ENCODE measurements at regions not wholly inside any gene's neighbourhood (a gene's known extent, or its start where the extent isn't known, plus 50 kb on each side); places are given as distances from the start of the nearest gene placed in this dataset.

GRCh38 chr10:8499752-8500390, 445.4 kb downstream of the GATA3 start:
- Histone ChIP-seq H3K4me3 (no peak overlapping the region), H3K79me2 (no peaks in the 10 kb centered on the region), H3K36me3 (replicated peaks; ENCODE audit: insufficient read depth, low read depth) (no peaks in the 10 kb centered on the region), H4K20me1 (ENCODE audit: insufficient read depth, poor library complexity, severe bottlenecking) (no peaks in the 10 kb centered on the region), H3K4me1 (ENCODE audit: insufficient read depth) (no peaks in the 10 kb centered on the region), H3K27me3 (peaks cover 15% of the 10 kb centered on the region), H3K9me3 (ENCODE audit: low read depth) (no peaks in the 10 kb centered on the region), H3K4me2 (no peak overlapping the region), H2AFZ (no peak overlapping the region), H3K9me2 (replicated peaks; ENCODE audit: insufficient read depth) (no peaks in the 10 kb centered on the region), H3K27ac (no peak overlapping the region)
- TF ChIP-seq EZH2phosphoT487 (IDR thresholded peaks at IDR 0.05; ENCODE audit: low read depth, severe bottlenecking, unreplicated experiment), result no peak
- TF ChIP-seq, protein P1, sequence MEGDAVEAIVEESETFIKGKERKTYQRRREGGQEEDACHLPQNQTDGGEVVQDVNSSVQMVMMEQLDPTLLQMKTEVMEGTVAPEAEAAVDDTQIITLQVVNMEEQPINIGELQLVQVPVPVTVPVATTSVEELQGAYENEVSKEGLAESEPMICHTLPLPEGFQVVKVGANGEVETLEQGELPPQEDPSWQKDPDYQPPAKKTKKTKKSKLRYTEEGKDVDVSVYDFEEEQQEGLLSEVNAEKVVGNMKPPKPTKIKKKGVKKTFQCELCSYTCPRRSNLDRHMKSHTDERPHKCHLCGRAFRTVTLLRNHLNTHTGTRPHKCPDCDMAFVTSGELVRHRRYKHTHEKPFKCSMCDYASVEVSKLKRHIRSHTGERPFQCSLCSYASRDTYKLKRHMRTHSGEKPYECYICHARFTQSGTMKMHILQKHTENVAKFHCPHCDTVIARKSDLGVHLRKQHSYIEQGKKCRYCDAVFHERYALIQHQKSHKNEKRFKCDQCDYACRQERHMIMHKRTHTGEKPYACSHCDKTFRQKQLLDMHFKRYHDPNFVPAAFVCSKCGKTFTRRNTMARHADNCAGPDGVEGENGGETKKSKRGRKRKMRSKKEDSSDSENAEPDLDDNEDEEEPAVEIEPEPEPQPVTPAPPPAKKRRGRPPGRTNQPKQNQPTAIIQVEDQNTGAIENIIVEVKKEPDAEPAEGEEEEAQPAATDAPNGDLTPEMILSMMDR (IDR thresholded peaks at IDR 0.05; ENCODE audit: poor library complexity), result no peak
- TF ChIP-seq EZH2 (IDR thresholded peaks at IDR 0.05; ENCODE audit: borderline replicate concordance), result no peak
- no peak for DNase-seq (ENCODE audit: low spot score)

DNA sequence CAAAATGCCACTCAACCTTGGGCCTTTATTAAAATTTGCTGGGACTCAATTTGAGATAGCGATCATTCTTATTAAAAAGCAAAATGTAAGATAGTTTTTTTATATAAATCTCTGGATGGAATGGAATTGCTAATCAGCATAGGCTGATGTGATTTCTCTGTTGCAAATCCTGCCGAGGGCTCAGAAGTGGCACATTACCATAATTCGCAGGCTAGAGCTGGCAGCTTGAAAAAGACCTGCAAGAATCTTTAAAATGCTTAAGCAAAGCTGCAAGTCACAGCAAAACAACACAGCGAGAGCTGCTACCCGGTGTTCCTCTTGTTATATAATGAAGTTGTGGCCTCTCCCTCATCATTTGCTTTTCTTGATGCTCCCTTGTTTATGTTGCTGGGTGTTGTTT, 448.1 kb downstream of the GATA3 start:
- H2AFZ ChIP-seq, result no peak overlapping the region
- no peaks in the 10 kb centered on the region for H3K36me3 ChIP-seq (replicated peaks; ENCODE audit: insufficient read depth, low read depth)
- H3K9me3 ChIP-seq (ENCODE audit: low read depth), result no peaks in the 10 kb centered on the region
- no peak for TF ChIP-seq EZH2 (IDR thresholded peaks at IDR 0.05; ENCODE audit: borderline replicate concordance)
- TF ChIP-seq, protein P1 (IDR thresholded peaks at IDR 0.05; ENCODE audit: poor library complexity), result no peak
- no peak for TF ChIP-seq EZH2phosphoT487 (IDR thresholded peaks at IDR 0.05; ENCODE audit: low read depth, severe bottlenecking, unreplicated experiment)
- WGBS (ENCODE audit: low lambda C conversion rate, missing lambda C conversion rate), result 54% methylated on average over 5 of the region's 5 CpGs
- no peak overlapping the region for H3K27ac ChIP-seq
- no peaks in the 10 kb centered on the region for H3K9me2 ChIP-seq (replicated peaks; ENCODE audit: insufficient read depth)
- H3K4me3 ChIP-seq, result no peak overlapping the region
- no peak overlapping the region for H3K4me2 ChIP-seq
- no peaks in the 10 kb centered on the region for H4K20me1 ChIP-seq (ENCODE audit: insufficient read depth, poor library complexity, severe bottlenecking)
- no peaks in the 10 kb centered on the region for H3K79me2 ChIP-seq
- no peak for DNase-seq (ENCODE audit: low spot score)
- H3K4me1 ChIP-seq (ENCODE audit: insufficient read depth), result no peaks in the 10 kb centered on the region
- peaks cover 15% of the 10 kb centered on the region for H3K27me3 ChIP-seq

DNA sequence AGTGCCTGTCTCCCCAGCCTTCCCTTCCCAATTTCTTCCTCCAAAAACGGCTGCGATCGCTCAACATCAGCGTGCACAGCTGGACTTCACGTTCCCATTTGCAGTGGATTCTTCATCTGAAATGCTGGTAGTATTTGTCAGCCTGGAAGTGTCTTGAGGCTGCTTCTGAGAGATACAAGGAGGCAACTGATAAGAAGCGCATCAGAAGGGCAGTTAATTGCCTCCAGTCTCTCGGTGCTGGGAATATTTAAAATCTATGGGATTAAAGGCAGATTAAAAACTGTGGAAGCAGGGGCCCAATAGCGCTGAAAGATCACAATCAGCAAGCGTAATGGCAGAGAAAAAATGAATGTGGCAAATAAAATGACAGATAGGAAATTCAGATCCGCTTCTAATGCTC, 450.0 kb downstream of the GATA3 start:
- Histone ChIP-seq H3K4me3 (no peak overlapping the region), H3K4me1 (ENCODE audit: insufficient read depth) (no peaks in the 10 kb centered on the region), H3K79me2 (no peaks in the 10 kb centered on the region), H2AFZ (no peak overlapping the region), H3K27me3 (peaks cover 15% of the 10 kb centered on the region), H3K9me2 (replicated peaks; ENCODE audit: insufficient read depth) (no peaks in the 10 kb centered on the region), H3K27ac (no peak overlapping the region), H3K4me2 (no peak overlapping the region), H3K36me3 (replicated peaks; ENCODE audit: insufficient read depth, low read depth) (no peaks in the 10 kb centered on the region), H3K9me3 (ENCODE audit: low read depth) (no peaks in the 10 kb centered on the region), H4K20me1 (ENCODE audit: insufficient read depth, poor library complexity, severe bottlenecking) (no peaks in the 10 kb centered on the region)
- no peak for DNase-seq (ENCODE audit: low spot score)
- WGBS (ENCODE audit: low lambda C conversion rate, missing lambda C conversion rate), result 45% methylated on average over 10 of the region's 10 CpGs
- TF ChIP-seq, protein P1 (IDR thresholded peaks at IDR 0.05; ENCODE audit: poor library complexity), result no peak
- no peak for TF ChIP-seq EZH2phosphoT487 (IDR thresholded peaks at IDR 0.05; ENCODE audit: low read depth, severe bottlenecking, unreplicated experiment)

DNA sequence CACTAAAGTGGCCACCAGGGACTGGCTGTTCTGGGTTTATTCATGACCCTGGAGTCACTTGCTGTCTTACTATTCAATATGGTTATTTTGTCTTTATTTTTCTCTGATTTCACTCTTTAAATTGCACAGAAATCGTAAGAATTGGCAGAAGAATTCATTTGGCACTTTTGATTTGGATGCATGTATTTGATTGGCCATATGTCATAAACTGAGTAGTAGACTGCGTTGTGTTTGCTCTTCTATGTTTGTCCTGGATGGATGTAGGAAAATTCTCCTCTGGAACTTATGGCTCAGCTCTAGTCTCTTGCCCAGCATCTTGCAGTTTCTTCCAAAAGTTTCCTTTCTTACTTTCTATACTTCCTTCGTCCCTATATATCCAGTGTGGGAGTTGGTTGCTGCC, 452.7 kb downstream of the GATA3 start:
- TF ChIP-seq, protein P1 (IDR thresholded peaks at IDR 0.05; ENCODE audit: poor library complexity), result no peak
- no peak for TF ChIP-seq EZH2phosphoT487 (IDR thresholded peaks at IDR 0.05; ENCODE audit: low read depth, severe bottlenecking, unreplicated experiment)
- TF ChIP-seq EZH2 (IDR thresholded peaks at IDR 0.05; ENCODE audit: borderline replicate concordance), result no peak
- 90% methylated on average over 3 of the region's 3 CpGs for WGBS (ENCODE audit: low lambda C conversion rate, missing lambda C conversion rate)

More for the DNA sequence above, 452.7 kb downstream of the GATA3 start:
- Histone ChIP-seq H3K4me3 (no peak overlapping the region), H3K79me2 (no peaks in the 10 kb centered on the region), H4K20me1 (ENCODE audit: insufficient read depth, poor library complexity, severe bottlenecking) (no peaks in the 10 kb centered on the region), H3K36me3 (replicated peaks; ENCODE audit: insufficient read depth, low read depth) (no peaks in the 10 kb centered on the region), H3K4me1 (ENCODE audit: insufficient read depth) (no peaks in the 10 kb centered on the region), H3K27ac (no peak overlapping the region), H3K4me2 (no peak overlapping the region), H3K9me3 (ENCODE audit: low read depth) (no peaks in the 10 kb centered on the region), H3K27me3 (peaks cover 12% of the 10 kb centered on the region), H3K9me2 (replicated peaks; ENCODE audit: insufficient read depth) (no peaks in the 10 kb centered on the region), H2AFZ (no peak overlapping the region)
- no peak for DNase-seq (ENCODE audit: low spot score)
